Astrocyte (in vitro differentiated cells and primary cell): ENCODE measurements at regions not wholly inside any gene's neighbourhood (a gene's known extent, or its start where the extent isn't known, plus 50 kb on each side); places are given as distances from the start of the nearest gene placed in this dataset.

ENCODE experiments used
- CTCF ChIP-seq: IDR thresholded peaks from 2 replicates; pipeline ENCODE4 v1.5.1; 2011; ENCODE audit warnings: low read depth, mild to moderate bottlenecking, inconsistent platforms, low read length, moderate library complexity; ENCODE audit not compliant: insufficient read depth
- EZH2 ChIP-seq: IDR thresholded peaks from 2 replicates; pipeline ENCODE4 v1.6.1; 2012; ENCODE audit warnings: mild to moderate bottlenecking, low read length, inconsistent platforms; ENCODE audit not compliant: insufficient read depth

GRCh38 chr4:132059227-132059626 lies 1089.9 kb upstream of the PCDH10 start:
- TF ChIP-seq CTCF: no peak
- TF ChIP-seq EZH2: no peak
